ENCODE measurements at regions not wholly inside any gene's neighbourhood (a gene's known extent, or its start where the extent isn't known, plus 50 kb on each side); places are given as distances from the start of the nearest gene placed in this dataset.
"Not testable (repeated sequence)": the region's sequence is repeated elsewhere in the genome, so short reads cannot be mapped to it uniquely, and the experiment has no call there.

GRCh38 chr7:130953196-130953595 lies 219.2 kb upstream of the KLF14 start:
- TF ChIP-seq CTCF (IDR thresholded peaks at IDR 0.05; ENCODE audit: control extremely low read depth, extremely low read depth, low read depth, missing control alignments), result no peak
- ChIA-PET CTCF (no interaction called here), POLR2A (interaction anchor here (0.7 kb wide), 1 partner anchor 13 kb away, joined by 3 read pairs; no protein-coding TSS in a partner anchor)
- DNase-seq (ENCODE audit: extremely low spot score), result no peak

- no peak for TF ChIP-seq CTCF (IDR thresholded peaks at IDR 0.05; ENCODE audit: control extremely low read depth, extremely low read depth, low read depth, missing control alignments)
- DNase-seq (ENCODE audit: extremely low spot score), result no peak
- ChIA-PET CTCF (interaction anchor here (0.7 to 6.7 kb wide), 9 partner anchors 7 to 91 kb away, joined by 3 to 97 read pairs (median 4); no protein-coding TSS in a partner anchor), POLR2A (interaction anchor here (0.6 to 2.8 kb wide), 3 partner anchors 8 to 291 kb away, joined by 3 to 12 read pairs (median 4); no protein-coding TSS in a partner anchor)
Measured at GRCh38 chr7:130954918-130955564, 221.0 kb upstream of the KLF14 start.

GRCh38 chr7:130955565-130955919 lies 221.5 kb upstream of the KLF14 start:
- POLR2A ChIA-PET, result interaction anchor here (0.6 to 2.8 kb wide), 3 partner anchors 8 to 291 kb away, joined by 3 to 12 read pairs (median 4); no protein-coding TSS in a partner anchor
- no peak for DNase-seq (ENCODE audit: extremely low spot score)
- CTCF ChIA-PET, result interaction anchor here (0.7 to 6.7 kb wide), 7 partner anchors 8 to 90 kb away, joined by 3 to 97 read pairs (median 4); no protein-coding TSS in a partner anchor
- TF ChIP-seq CTCF (IDR thresholded peaks at IDR 0.05; ENCODE audit: control extremely low read depth, extremely low read depth, low read depth, missing control alignments), result no peak

GRCh38 chr7:130956417-130957136 lies 222.6 kb upstream of the KLF14 start:
- DNase-seq (ENCODE audit: extremely low spot score), result no peak
- POLR2A ChIA-PET, result interaction anchor here (1.0 to 2.8 kb wide), 4 partner anchors 8 to 15 kb away, joined by 3 to 12 read pairs (median 4); no protein-coding TSS in a partner anchor
- CTCF ChIA-PET, result interaction anchor here (0.9 to 6.7 kb wide), 8 partner anchors 9 to 84 kb away, joined by 3 to 97 read pairs (median 4); no protein-coding TSS in a partner anchor
- TF ChIP-seq CTCF (IDR thresholded peaks at IDR 0.05; ENCODE audit: control extremely low read depth, extremely low read depth, low read depth, missing control alignments), result no peak

- POLR2A ChIA-PET, result interaction anchor here (1.0 to 2.8 kb wide), 3 partner anchors 8 to 16 kb away, joined by 3 to 12 read pairs (median 4); no protein-coding TSS in a partner anchor
- CTCF ChIA-PET, result interaction anchor here (0.6 to 6.7 kb wide), 8 partner anchors 9 to 83 kb away, joined by 3 to 97 read pairs (median 4); no protein-coding TSS in a partner anchor
- no peak for TF ChIP-seq CTCF (IDR thresholded peaks at IDR 0.05; ENCODE audit: control extremely low read depth, extremely low read depth, low read depth, missing control alignments)
- DNase-seq (ENCODE audit: extremely low spot score), result no peak
Measured at GRCh38 chr7:130957137-130957513, 223.1 kb upstream of the KLF14 start.

- not testable (repeated sequence) for DNase-seq (ENCODE audit: extremely low spot score)
- CTCF ChIA-PET, result interaction anchor here (0.6 to 6.7 kb wide), 12 partner anchors 8 to 82 kb away, joined by 3 to 97 read pairs (median 7); no protein-coding TSS in a partner anchor
- POLR2A ChIA-PET, result interaction anchor here (0.6 to 2.8 kb wide), 5 partner anchors 9 to 39 kb away, joined by 3 to 12 read pairs (median 4); no protein-coding TSS in a partner anchor
Measured at GRCh38 chr7:130957722-130958435, 223.9 kb upstream of the KLF14 start.
